ENCODE measurements at regions not wholly inside any gene's neighbourhood (a gene's known extent, or its start where the extent isn't known, plus 50 kb on each side); places are given as distances from the start of the nearest gene placed in this dataset.

DNA sequence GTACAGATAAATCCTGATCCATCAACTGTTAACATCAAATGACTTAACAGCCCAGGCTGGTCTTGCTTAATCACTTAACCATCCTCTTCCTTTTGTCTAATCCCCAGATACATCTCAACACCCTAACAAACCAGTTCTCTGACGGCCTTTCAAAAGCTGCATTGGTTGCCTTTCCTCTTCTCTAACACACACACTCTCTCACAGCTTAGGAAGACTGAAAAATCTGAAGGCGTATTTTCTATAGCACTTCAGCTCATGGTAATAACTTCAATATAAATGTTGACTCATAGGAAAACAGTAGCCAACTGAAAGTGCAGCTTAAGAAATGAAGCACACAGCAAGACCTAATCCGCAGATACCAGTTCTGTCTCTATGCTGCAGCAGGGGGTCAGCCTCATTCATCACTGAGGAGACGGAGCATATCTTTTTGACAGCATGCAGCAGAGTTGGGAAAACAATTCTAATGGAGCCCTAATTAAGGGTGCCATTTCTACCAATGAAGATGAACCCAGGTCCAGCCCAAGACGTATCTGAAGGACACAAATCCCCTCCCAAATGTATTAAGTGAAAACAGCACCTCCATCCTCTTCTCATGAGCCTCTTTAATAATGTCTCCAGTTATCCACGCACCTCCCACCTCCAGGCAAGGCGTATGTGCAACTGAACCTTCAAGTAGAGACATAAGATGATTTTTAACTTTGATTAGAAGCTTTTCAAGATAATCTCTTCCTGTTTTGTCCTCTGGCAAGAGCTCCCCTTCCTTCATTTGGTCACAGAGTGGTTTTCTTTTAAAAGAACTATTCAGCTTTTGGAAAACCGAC, 211.7 kb upstream of the NFE2L3 start:
- no peak for DNase-seq
- TF ChIP-seq GATA1 (IDR thresholded peaks at IDR 0.05; ENCODE audit: low read depth, low read length) (no peak), POLR2A (IDR thresholded peaks at IDR 0.05; ENCODE audit: low read length) (no peak)

DNA sequence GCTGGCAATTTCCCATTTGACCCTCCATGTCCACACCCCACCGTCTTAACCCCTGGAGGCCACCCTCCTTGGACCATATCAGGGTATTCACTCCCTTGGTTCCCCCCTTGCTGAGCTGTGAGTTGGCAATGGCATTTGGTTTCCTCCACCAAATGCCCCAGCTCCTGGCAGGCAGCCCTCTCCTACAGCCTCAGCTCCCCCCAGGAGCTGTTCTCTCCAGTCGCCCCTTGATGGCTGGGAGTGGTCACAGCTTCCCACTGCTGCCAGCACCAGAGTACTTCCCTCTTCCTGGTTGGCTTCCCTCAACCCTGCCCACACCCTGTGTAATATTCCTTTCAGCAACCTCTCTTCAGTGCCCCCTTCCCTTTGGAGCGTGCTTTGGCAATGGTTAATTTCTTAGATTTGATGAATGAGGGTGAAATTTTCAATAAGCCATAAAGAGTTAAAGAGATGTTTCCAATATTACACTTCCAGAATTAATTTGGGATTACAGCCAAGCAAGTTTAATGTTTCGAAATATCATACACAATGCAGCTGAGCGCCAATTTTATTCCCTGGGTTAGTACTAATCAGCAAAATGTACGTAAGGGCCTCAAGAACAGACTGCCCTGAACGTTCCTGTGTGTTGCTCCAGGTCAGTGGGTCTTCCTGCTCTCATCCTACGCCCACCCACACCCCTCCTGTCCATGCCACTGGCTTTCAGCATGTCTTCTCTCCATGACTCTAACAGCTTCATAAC, 207.1 kb upstream of the NFE2L3 start:
- DNase-seq: no peak
- no peak for TF ChIP-seq POLR2A (IDR thresholded peaks at IDR 0.05; ENCODE audit: low read length)
- TF ChIP-seq GATA1 (IDR thresholded peaks at IDR 0.05; ENCODE audit: low read depth, low read length): no peak

DNA sequence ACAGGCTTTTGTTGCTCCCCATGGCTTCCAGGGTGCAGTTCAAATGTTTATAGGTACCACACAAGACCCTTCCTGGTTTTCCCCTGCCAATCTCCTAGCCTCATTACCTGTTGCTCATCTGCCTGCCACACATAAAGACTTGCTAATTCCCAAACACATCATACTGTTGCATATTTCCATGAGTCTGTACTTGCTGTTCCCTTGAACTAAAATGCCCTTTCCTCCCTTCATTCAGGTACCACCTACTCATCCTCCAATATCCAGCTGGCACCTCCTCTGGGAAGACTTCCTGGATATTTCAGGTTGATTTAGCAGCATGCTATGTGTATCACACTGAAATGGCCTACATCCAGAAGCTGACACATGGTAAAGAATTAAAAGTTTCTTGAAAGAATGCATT, 206.4 kb upstream of the NFE2L3 start:
- no peak for TF ChIP-seq GATA1 (IDR thresholded peaks at IDR 0.05; ENCODE audit: low read depth, low read length)
- DNase-seq: no peak

DNA sequence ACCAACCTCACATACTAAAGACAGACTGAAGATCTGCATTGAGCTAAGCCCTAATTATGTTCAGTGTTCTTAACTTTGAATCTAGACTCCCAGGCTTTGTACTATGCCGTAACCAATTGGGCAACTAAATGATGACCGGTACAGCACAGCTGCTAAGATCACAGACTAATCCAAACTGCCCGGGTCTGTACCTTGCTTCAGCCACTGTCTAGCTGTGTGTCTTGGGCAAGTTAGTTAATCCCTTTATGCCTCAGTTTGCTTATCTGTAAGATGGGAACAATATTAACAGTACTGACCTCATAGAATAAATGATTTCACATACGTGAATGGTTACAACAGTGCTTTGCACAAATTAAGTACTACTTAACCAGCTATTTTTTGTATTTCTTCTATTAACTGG, 205.8 kb upstream of the NFE2L3 start:
- TF ChIP-seq GATA1 (IDR thresholded peaks at IDR 0.05; ENCODE audit: low read depth, low read length) (no peak), POLR2A (IDR thresholded peaks at IDR 0.05; ENCODE audit: low read length) (no peak)
- DNase-seq: no peak

DNA sequence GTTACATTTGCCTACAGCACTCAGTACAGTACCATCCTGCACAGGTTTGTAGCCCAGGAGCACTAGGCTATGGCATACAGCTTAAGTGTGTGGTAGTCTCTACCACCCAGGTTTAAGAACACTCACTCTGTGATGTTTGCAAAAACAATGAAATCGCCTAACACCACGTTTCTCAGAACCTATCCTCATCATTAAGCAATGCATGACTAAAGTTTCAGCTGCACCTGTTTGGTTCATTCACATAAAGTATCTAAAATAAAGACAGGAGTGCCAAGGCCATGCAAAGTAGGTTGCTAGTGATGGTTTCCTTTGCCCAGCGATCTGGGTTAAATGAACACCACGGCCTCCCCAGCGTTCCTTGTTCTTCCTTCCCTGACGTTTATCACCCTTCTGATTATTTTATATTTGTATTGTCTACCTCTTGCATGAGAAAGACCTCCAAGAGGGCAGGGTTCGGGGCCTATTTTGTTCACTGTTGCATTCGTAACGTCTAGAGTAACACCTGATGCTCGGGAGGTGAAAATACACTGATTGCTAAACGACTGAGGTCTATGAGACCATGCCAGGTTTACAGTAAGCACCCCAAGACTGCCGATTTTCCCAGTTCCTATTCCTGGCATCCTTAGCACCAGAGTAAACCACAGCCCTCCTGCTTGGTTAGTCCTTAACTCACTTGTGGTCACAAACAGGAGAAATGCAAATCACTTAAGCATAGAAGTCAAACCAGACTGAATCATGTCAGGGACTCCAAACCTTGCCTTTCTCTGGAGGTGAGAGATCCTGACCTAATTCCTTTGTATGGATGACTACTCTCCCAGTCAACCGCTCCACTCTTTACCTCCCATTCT, 204.1 kb upstream of the NFE2L3 start:
- TF ChIP-seq GATA1 (IDR thresholded peaks at IDR 0.05; ENCODE audit: low read depth, low read length): no peak
- no peak for TF ChIP-seq POLR2A (IDR thresholded peaks at IDR 0.05; ENCODE audit: low read length)

DNA sequence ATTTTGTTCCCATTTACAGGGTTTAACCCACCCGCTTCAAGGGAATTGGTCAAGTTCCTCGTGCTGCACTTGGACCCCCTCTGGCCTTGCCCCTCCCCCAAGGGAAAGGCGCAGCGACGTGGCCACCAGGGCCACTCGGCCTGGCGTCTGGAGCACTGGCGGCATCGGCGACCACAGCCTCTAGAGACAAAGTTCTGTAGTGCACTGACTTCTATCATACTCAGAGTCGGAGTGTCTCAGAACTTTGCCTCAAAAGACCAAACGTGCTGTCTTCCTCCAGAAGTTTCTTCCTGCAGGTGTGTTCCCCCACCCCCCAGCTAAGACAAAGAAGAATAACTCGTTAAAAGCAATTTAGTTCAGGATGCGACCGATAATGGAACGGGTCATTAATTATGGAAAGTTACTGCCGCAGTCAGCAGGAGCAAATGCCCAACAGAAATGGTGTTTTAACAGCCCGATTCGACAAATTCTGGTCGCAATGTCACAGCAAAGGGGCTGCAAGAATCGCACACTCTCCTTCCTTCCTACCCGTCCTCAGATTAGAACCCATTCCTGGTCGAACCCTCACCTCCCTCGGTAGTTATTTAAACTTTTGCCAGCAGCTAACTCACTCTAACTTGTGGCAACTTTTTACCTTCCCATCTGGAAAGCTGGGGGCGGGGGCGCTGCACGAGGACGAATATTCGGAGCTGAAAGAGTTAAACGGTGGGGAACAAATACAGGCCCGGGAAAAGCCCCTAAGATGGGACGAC, 202.1 kb upstream of the NFE2L3 start:
- TF ChIP-seq GATA1 (IDR thresholded peaks at IDR 0.05; ENCODE audit: low read depth, low read length) (no peak), POLR2A (IDR thresholded peaks at IDR 0.05; ENCODE audit: low read length) (no peak)
- peak; percentile 47 to 62 for DNase-seq

More for the DNA sequence above, 204.1 kb upstream of the NFE2L3 start:
- DNase-seq: no peak

DNA sequence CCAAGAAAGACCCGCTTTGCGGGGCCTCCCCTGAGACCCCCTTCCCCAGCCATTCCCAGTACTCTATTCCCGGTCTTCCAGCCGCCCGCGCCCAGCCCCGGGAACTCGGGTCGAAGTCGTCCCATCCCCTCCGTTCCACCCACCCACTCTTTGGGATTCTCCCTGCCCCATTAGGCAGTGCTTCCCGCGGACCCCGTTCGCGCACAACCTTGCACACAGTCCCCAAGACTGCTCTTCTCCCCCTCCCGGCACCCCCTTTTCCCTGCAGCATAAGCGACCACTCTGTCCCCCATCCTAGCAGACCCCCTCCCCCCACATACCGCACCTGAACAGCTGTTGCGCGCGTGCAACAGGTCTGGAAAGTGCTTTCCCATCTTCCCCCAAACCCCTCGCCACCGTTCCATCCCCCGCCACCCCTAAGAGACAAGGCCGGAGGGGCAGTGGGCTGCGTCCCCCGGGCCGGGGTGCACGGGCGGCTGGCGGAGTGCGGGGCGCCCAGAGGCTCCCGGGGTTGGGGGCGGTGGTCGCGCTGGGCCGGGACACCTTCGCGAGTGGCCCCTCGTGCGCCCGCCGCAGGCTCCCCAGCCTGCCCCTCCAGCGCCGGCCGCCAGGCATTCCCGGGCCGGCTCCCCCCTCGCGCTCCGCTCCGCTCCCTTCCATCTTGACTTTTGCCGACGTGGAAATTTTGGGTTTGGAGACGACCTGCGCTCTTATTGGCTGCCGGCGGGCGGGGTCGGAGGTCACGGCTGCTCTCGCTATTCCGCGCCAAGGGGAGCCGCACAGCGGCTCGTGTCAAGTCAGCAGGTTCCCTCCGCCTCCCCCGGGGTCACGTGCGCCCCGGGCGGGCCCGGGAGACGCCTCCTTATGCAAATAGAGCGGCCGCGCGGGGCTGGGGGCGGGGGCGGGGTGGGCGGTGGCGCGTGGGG, 201.2 kb upstream of the NFE2L3 start:
- DNase-seq: peak; percentile 92 to 94
- TF ChIP-seq POLR2A (IDR thresholded peaks at IDR 0.05; ENCODE audit: low read length) (no peak), GATA1 (IDR thresholded peaks at IDR 0.05; ENCODE audit: low read depth, low read length) (no peak)

DNA sequence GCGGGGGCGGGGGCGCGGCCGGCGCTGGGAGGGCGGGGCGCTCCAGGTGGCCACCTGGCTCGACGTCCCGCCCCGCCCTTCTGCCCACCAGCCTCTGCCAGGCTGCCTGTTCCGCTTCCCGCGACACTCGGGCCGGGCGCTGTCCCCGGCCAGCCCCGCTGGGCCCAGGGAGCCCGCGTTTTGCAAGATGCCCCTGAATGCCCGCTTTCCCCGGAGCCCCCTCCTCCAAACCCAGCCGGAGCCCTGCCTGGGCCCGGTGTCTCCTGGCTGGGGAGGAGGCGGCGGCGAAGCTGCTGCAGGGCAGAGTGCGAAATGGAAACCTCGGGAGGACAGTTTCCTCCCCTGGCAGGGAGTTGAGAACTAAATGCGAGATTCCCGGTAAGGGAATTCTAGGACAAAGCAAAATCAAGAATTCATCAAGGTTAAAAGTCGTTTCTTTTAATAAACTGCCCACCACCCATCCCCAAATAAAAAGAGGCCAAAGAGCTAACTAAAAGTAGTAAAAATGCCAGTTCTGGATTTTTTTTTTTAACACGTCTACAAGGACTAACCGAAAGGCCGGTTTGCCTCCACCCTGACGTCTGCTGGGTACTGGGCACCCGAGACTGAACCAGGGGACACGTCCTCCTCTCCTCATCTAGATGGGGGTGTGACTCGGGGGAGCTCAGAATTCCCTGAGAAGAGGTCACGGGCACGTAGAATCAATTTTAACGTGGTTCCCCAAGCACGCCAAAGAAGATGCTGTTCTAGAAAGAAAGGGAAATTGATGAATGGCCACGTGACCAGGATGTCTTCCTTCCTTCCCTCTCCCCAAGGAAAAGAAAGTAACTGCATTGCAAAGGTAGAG, 200.4 kb upstream of the NFE2L3 start:
- TF ChIP-seq POLR2A (IDR thresholded peaks at IDR 0.05; ENCODE audit: low read length) (no peak), GATA1 (IDR thresholded peaks at IDR 0.05; ENCODE audit: low read depth, low read length) (no peak)
- peak in 1 of 2 experiments; percentile 28 for DNase-seq

DNA sequence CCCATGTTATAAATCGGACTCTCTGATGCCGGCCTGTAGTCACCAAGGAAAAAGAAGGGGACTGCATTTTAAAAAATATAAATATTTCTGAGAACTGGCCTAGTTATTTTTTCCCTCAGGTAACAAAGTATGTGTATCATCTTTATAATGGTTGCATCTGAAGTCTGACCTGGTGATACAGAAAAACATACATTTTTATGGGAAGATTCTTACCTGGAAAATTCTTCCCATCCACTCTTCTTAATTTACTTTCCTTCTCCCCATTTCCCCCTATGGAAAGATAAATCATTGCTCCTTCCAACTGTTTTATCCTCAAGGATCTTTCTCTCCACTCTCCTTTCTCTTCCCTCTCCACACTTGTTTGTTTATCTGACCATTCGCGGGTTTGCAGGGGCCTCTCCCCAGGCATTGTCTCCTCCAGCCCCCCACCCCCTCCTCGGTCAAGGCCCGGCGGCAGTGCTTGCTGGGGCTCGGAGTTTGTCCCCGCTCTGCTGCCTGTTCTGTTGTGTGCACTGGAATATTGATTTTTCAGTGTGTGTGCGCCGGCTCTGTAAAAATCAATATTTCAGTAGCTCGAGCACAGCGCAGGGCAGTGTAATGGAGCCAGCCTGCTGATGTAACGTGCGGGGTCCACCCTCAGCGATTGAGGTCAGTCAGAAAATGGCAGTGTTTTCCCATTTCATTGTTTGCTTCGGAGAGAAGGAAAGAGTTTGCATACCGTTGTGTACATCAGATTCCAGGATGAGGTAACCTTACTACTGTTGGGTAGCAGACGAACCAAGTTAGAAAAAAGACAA, 199.5 kb upstream of the NFE2L3 start:
- no peak for DNase-seq
- TF ChIP-seq GATA1 (IDR thresholded peaks at IDR 0.05; ENCODE audit: low read depth, low read length) (no peak), POLR2A (IDR thresholded peaks at IDR 0.05; ENCODE audit: low read length) (no peak)

DNA sequence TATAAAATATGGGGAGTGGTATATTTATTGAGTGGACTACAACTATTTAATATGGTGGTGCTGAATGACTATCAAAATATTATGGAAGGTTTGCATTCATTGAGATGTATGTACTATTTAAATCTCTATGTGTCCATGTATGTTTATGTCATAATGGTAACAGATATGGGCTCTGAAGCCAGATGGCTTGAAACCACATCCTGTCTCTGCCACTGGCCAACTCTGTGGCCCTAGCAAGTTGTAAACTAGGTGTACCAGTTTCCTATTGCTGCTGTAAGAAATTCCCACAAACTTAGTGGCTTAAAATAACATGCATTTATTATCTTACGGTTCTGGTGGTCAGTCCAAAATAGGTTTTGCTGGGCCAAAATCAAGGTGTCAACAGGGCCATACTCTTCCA, 198.1 kb upstream of the NFE2L3 start:
- DNase-seq: no peak
- TF ChIP-seq GATA1 (IDR thresholded peaks at IDR 0.05; ENCODE audit: low read depth, low read length) (no peak), POLR2A (IDR thresholded peaks at IDR 0.05; ENCODE audit: low read length) (no peak)

DNA sequence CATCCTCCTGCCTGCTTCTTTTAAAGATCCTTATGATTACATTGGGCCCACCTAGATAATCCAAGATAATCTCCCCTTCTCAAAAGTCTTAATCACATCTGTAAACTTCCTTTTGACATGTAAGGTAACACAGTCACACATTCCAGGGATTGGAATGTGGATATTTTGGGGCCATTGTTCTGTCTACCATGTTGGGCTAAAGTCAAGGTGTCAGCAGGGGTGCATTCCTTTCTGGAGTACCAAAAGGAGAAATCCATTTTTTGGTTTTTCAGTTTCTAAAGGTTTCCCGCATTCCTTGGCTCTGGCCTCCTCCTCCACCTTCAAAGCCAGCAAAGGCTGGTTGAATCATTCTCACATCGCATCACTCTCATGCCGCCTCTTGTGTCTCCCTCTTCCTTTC, 197.6 kb upstream of the NFE2L3 start:
- DNase-seq: no peak
- TF ChIP-seq GATA1 (IDR thresholded peaks at IDR 0.05; ENCODE audit: low read depth, low read length) (no peak), POLR2A (IDR thresholded peaks at IDR 0.05; ENCODE audit: low read length) (no peak)

Measured in erythroblast (primary cell).